Gastroesophageal sphincter (tissue), 4 donors: ENCODE measurements at regions not wholly inside any gene's neighbourhood (a gene's known extent, or its start where the extent isn't known, plus 50 kb on each side); places are given as distances from the start of the nearest gene placed in this dataset.

Experiments used
- ATAC-seq: fragments of 150-250 bp; one replicate; pipeline ENCODE4 v1.9.1; 2016; ENCODE audit warnings: mild to moderate bottlenecking, moderate library complexity
- H3K27ac ChIP-seq, 4 donors: fragments of 200-600 bp; sonication (generic) in 3 of 4; 1 replicate in 3 of 4; 2 replicates in 1 of 4; pipeline ENCODE4 v1.5.1; 2016 to 2019
- H3K27me3 ChIP-seq: fragments of 200-600 bp; sonication (generic); one replicate; pipeline ENCODE4 v1.5.1; 2019
- H3K36me3 ChIP-seq, 2 donors: fragments of 200-600 bp; sonication (generic); one replicate each; pipeline ENCODE4 v1.5.1; 2019; ENCODE audit warnings: control low read depth in 1 of 2
- H3K4me1 ChIP-seq, 3 donors: fragments of 200-600 bp; sonication (generic); 1 replicate in 2 of 3; 2 replicates in 1 of 3; pipeline ENCODE4 v1.5.1; 2016 to 2019; ENCODE audit warnings: control low read depth in 2 of 3
- H3K4me3 ChIP-seq, 2 donors: fragments of 200-600 bp; sonication (generic); one replicate each; pipeline ENCODE4 v1.5.1; 2019; ENCODE audit warnings: mild to moderate bottlenecking in 1 of 2, moderate library complexity in 1 of 2
- H3K9me3 ChIP-seq, 3 donors: fragments of 200-600 bp; sonication (generic); one replicate each; pipeline ENCODE4 v1.5.1; 2017 to 2019; ENCODE audit warnings: control low read depth in 2 of 3
- EP300 ChIP-seq: sonication (generic); formaldehyde crosslinking; IDR thresholded peaks from one replicate; pipeline ENCODE4 v1.6.1; 2017; ENCODE audit warnings: antibody characterized with exemption, mild to moderate bottlenecking
- POLR2A ChIP-seq, 2 donors: fragments of 450-650 bp; IDR thresholded peaks; one replicate each; pipeline ENCODE4 v1.6.1; 2017; ENCODE audit warnings: antibody characterized with exemption in 2 of 2, mild to moderate bottlenecking in 2 of 2, moderate library complexity in 1 of 2
- POLR2AphosphoS5 ChIP-seq: sonication (generic); formaldehyde crosslinking; IDR thresholded peaks from one replicate; pipeline ENCODE4 v1.6.1; 2017; ENCODE audit warnings: antibody characterized with exemption
- WGBS, 2 donors: methylation state at CpG; one replicate each; pipeline ENCODE4 v1.1.5; 2018; ENCODE audit warnings: low coverage in 1 of 2; 5-methylcytosine and 5-hydroxymethylcytosine counted together
- TF ChIP-seq, protein P1 (sequence below), 4 experiments: fragments of 200-600 bp in 2 of 4; fragments of 450-650 bp in 2 of 4; sonication (generic) in 1 of 4; IDR thresholded peaks; one replicate each; pipeline ENCODE4 v1.5.1; 2017 to 2019; ENCODE audit warnings: antibody characterized with exemption in 4 of 4, mild to moderate bottlenecking in 2 of 4, moderate library complexity in 2 of 4

DNA sequence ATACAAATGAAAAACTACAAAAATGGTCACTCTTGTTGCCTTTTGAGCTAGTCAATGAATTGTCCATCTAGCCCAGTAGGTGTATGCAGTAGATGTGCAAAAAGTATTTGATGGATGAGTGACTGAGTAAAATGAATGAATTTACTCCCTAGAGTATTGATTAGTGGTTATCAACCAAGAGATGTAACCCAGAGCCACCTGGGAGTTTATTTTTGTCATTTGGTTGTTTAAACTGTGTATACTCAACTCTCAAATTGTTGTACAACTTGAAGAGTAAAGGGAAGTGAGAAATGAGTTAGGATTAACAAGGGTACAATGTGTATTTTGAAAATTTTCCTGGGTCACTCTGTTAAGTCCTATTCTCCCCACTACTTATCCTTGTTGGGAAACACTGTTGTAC is 124.1 kb upstream of the TMCO5A start:
- TF ChIP-seq POLR2AphosphoS5 (no peak), EP300 (no peak), POLR2A (IDR thresholded peaks at IDR 0.05) (no peak)
- TF ChIP-seq, protein P1, sequence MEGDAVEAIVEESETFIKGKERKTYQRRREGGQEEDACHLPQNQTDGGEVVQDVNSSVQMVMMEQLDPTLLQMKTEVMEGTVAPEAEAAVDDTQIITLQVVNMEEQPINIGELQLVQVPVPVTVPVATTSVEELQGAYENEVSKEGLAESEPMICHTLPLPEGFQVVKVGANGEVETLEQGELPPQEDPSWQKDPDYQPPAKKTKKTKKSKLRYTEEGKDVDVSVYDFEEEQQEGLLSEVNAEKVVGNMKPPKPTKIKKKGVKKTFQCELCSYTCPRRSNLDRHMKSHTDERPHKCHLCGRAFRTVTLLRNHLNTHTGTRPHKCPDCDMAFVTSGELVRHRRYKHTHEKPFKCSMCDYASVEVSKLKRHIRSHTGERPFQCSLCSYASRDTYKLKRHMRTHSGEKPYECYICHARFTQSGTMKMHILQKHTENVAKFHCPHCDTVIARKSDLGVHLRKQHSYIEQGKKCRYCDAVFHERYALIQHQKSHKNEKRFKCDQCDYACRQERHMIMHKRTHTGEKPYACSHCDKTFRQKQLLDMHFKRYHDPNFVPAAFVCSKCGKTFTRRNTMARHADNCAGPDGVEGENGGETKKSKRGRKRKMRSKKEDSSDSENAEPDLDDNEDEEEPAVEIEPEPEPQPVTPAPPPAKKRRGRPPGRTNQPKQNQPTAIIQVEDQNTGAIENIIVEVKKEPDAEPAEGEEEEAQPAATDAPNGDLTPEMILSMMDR (IDR thresholded peaks at IDR 0.05): no peak
- Histone ChIP-seq H3K27me3 (no peaks in the 10 kb centered on the region), H3K9me3 (no peaks in the 10 kb centered on the region), H3K4me3 (no peak overlapping the region), H3K36me3 (no peaks in the 10 kb centered on the region), H3K27ac (no peak overlapping the region), H3K4me1 (no peaks in the 10 kb centered on the region)
- ATAC-seq: no peak

DNA sequence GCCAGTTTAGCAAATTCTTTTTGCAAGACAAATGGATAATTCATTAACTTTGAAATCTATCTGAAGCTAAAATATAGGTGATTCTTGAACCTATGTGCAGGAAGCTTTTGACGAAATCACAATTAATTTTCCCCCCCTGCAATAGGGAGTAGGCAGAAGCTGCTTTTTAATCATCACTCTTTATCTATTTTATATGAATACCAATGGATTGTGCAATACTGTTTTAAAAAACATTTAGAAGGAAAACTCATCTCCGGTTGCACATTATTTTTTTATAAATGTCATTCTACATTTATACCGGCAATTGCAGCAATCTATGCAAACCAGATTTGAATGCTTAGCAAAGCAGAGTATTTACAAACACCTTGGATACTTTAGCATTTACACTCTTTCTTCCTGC is 121.1 kb upstream of the TMCO5A start:
- 80 to 85% methylated on average over 3 of the region's 3 CpGs for WGBS, 2 donors
- no peaks in the 10 kb centered on the region for H3K4me1 ChIP-seq

DNA sequence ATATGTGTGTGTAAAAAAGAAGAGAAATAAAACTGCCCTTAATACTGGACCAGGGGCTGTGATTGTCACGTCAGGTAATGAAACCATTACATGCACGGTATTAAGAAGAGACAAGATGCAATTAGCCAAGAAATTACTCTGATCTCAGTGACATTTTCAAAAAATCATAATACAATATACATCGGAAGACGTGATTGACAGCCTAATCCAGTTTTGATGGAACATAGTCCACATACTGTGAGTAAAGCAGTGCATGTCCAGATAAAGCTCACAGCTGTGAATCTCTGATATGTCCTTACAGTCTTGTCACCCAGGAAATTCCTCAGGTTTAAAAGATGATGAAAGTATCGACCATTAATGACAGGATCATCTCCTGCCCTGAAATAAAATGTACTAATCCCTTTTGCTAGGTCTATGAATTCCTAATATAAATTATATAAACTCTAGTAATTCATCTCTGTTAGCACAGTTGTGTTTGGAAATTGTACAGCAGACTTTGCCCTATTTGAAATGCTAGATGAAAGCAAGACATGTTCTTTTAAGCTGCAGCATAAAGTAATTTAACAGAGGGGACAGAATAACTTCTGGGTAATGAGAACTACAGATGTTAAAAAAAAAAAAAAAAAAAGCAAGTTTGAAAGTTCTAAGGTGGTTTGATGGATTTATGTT is 119.5 kb upstream of the TMCO5A start:
- H3K27me3 ChIP-seq: peaks cover 4% of the 10 kb centered on the region
- no peaks in the 10 kb centered on the region for H3K4me1 ChIP-seq
- no peaks in the 10 kb centered on the region for H3K36me3 ChIP-seq
- no peaks in the 10 kb centered on the region for H3K9me3 ChIP-seq
- no peak overlapping the region for H3K4me3 ChIP-seq
- H3K27ac ChIP-seq: no peak overlapping the region
- WGBS, 2 donors: 55 to 71% methylated on average over 5 of the region's 5 CpGs
- no peak for TF ChIP-seq POLR2AphosphoS5
- TF ChIP-seq, protein P1 (IDR thresholded peaks at IDR 0.05): no peak
- no peak for TF ChIP-seq EP300
- TF ChIP-seq POLR2A (IDR thresholded peaks at IDR 0.05): no peak
- no peak for ATAC-seq

More for the DNA sequence above, 121.1 kb upstream of the TMCO5A start:
- Histone ChIP-seq H3K36me3 (no peaks in the 10 kb centered on the region), H3K27ac (no peak overlapping the region), H3K9me3 (no peaks in the 10 kb centered on the region), H3K4me3 (no peak overlapping the region), H3K27me3 (peaks cover 4% of the 10 kb centered on the region)
- TF ChIP-seq POLR2AphosphoS5 (no peak), EP300 (no peak), POLR2A (IDR thresholded peaks at IDR 0.05) (no peak)
- TF ChIP-seq, protein P1 (IDR thresholded peaks at IDR 0.05): no peak
- ATAC-seq: no peak

DNA sequence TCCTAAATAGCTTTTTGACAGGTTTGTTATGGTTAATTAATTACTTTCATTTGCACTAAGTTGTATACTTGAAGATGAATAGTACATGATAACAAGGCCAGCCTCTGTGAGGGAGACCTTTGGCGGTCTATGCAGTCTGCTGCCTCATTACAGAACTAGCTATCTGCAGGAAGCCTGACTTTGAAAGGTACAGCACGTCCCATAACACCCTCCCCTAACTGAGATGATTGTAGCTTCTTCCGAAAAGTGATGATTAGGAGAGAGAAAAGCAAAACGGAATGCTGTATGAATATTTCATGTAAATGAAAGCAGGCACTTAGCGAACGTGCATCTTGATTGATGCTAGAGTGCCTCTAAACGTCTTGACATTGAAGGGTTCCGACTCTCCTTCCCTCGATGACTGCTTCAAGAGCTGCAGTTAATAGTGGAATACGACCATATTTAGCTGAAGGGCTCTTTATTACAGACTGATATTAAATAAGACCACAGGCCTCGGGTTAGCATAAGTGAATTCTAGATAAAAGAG is 116.2 kb upstream of the TMCO5A start:
- TF ChIP-seq POLR2AphosphoS5 (no peak), POLR2A (IDR thresholded peaks at IDR 0.05) (no peak), EP300 (no peak)
- TF ChIP-seq, protein P1 (IDR thresholded peaks at IDR 0.05): no peak
- Histone ChIP-seq H3K27me3 (peaks cover 4% of the 10 kb centered on the region), H3K9me3 (no peaks in the 10 kb centered on the region), H3K4me3 (no peak overlapping the region), H3K36me3 (no peaks in the 10 kb centered on the region), H3K4me1 (no peaks in the 10 kb centered on the region), H3K27ac (no peak overlapping the region)
- no peak for ATAC-seq
- 33 to 67% methylated on average over 10 to 11 of the region's 11 CpGs for WGBS, 2 donors

DNA sequence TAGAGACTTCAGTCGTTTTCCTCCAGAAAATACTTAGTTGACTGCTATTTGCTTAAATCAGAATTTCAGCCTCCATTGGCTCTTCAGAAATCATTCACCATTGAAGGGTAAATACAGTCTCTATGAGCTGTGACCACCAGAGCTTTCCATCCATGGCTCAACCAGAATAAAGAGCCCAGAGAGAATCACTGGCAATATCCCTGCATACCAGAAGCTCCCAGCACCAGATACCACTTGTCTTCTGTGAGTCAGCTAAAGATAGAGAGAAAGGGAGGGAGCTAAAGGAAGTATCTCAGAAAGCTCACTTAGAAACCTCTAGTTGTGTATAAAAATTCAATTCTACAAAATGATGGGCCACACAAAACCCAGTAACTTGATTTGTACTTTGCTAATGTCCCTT is 115.2 kb upstream of the TMCO5A start:
- Histone ChIP-seq H3K27ac (no peak overlapping the region), H3K4me1 (no peaks in the 10 kb centered on the region), H3K36me3 (no peaks in the 10 kb centered on the region), H3K9me3 (no peaks in the 10 kb centered on the region), H3K4me3 (no peak overlapping the region), H3K27me3 (peaks cover 4% of the 10 kb centered on the region)
- TF ChIP-seq POLR2A (IDR thresholded peaks at IDR 0.05) (no peak), POLR2AphosphoS5 (no peak), EP300 (no peak)
- TF ChIP-seq, protein P1 (IDR thresholded peaks at IDR 0.05): no peak
- no peak for ATAC-seq
- whole genome bisulfite sequencing, 2 donors: 56% methylated on average over 1 of the region's 1 CpG; no CpG with 5 or more reads in 1 of the 2 donors
